ENCODE measurements at regions not wholly inside any gene's neighbourhood (a gene's known extent, or its start where the extent isn't known, plus 50 kb on each side); places are given as distances from the start of the nearest gene placed in this dataset.

GRCh38 chr10:123464430-123465323, 201.5 kb upstream of the GPR26 start:
- no peak for TF ChIP-seq CTCF (IDR thresholded peaks at IDR 0.05; ENCODE audit: borderline replicate concordance, extremely low read depth, low read length, poor library complexity, severe bottlenecking)
- TF ChIP-seq EZH2 (IDR thresholded peaks at IDR 0.05; ENCODE audit: borderline replicate concordance, low read depth, low read length, severe bottlenecking): no peak

All from DND-41 (cell line).